ENCODE measurements at regions not wholly inside any gene's neighbourhood (a gene's known extent, or its start where the extent isn't known, plus 50 kb on each side); places are given as distances from the start of the nearest gene placed in this dataset.

GRCh38 chr3:111303760-111304159, 232.1 kb downstream of the NECTIN3 start:
- CTCF ChIA-PET (ENCODE audit: low intra/inter-chr PET ratio): no interaction called here
- no peaks in the 10 kb centered on the region for H3K9me3 ChIP-seq (replicated peaks; ENCODE audit: control insufficient read depth, insufficient read depth, low read depth, low read length)
- no TSS peak for BruUV-seq (replicated peaks)
- DNase-seq (ENCODE audit: extremely low read depth in 1 of 4, low spot score in 3 of 4) (no peak), ATAC-seq (no peak), FAIRE-seq (no peak)
- H3K4me3 ChIP-seq: no peak overlapping the region
- H3K27me3 ChIP-seq (ENCODE audit: control insufficient read depth in 2 of 2, insufficient read depth in 2 of 2, low read length in 2 of 2): no peaks in the 10 kb centered on the region
- no peak overlapping the region for H3K4me2 ChIP-seq (ENCODE audit: insufficient read depth, low read length)
- H4K20me1 ChIP-seq (replicated peaks; ENCODE audit: control insufficient read depth, insufficient read depth, low read length): no peaks in the 10 kb centered on the region
- in situ Hi-C loops (cut with MboI) (no loop called here), intact Hi-C loops (cut with micrococcal nuclease) (no loop called here)
- no peak overlapping the region for H2AFZ ChIP-seq (ENCODE audit: low read depth, low read length)
- no peaks in the 10 kb centered on the region for H3K4me1 ChIP-seq (replicated peaks in 1 of 2; ENCODE audit: control insufficient read depth in 2 of 2, insufficient read depth in 2 of 2, low read length in 2 of 2)
- no peaks in the 10 kb centered on the region for H3K79me2 ChIP-seq (ENCODE audit: control insufficient read depth, insufficient read depth, low read length)
- 0% methylated on average over 1 of the region's 1 CpG for WGBS (ENCODE audit: insufficient coverage, low coverage, missing lambda C conversion rate)
- no peaks in the 10 kb centered on the region for H3K9me1 ChIP-seq (ENCODE audit: control insufficient read depth, insufficient read depth, low read length)
- POLR2A ChIA-PET: no interaction called here
- TF ChIP-seq HNRNPH1 (optimal IDR thresholded peaks at IDR 0.05; ENCODE audit: low read depth, low read length) (no peak), HNRNPUL1 (IDR thresholded peaks at IDR 0.05; ENCODE audit: low read length) (no peak)
- no peak overlapping the region for H3K27ac ChIP-seq (ENCODE audit: extremely low read depth, low read depth, low read length)
- H3K9ac ChIP-seq (ENCODE audit: insufficient read depth in 1 of 2, low read depth in 2 of 2, low read length in 2 of 2): no peak overlapping the region
- no peaks in the 10 kb centered on the region for H3K36me3 ChIP-seq (ENCODE audit: control insufficient read depth, insufficient read depth, low read length)

DNA sequence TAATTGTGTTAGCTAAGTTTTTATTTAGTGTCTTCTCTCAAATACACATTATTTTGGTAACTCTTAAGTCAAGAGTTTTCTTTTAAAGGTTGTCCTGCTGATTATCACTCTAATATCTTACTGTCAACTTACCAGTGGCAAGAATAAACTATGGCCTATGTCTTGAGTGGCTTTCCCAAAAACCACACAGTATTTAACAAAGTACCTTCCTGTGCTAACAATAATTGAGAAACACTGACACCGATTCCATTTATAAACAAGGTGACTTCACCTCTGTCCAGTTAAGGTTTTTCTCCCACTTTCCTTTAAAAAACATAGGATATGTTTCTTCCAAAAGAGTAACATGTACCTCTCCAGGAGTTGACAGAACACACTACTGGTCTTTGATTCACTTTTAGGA, 234.3 kb upstream of the CD96 start:
- H3K79me2 ChIP-seq (ENCODE audit: control insufficient read depth, insufficient read depth, low read length): no peaks in the 10 kb centered on the region
- CTCF ChIA-PET (ENCODE audit: low intra/inter-chr PET ratio): no interaction called here
- in situ Hi-C loops (cut with MboI): no loop called here
- H3K27me3 ChIP-seq (ENCODE audit: control insufficient read depth in 2 of 2, insufficient read depth in 2 of 2, low read length in 2 of 2): no peaks in the 10 kb centered on the region
- H3K9me3 ChIP-seq (replicated peaks; ENCODE audit: control insufficient read depth, insufficient read depth, low read depth, low read length): no peaks in the 10 kb centered on the region
- H3K4me1 ChIP-seq (replicated peaks in 1 of 2; ENCODE audit: control insufficient read depth in 2 of 2, insufficient read depth in 2 of 2, low read length in 2 of 2): no peaks in the 10 kb centered on the region
- H3K9ac ChIP-seq (ENCODE audit: insufficient read depth in 1 of 2, low read depth in 2 of 2, low read length in 2 of 2): no peak overlapping the region
- no peak for DNase-seq (ENCODE audit: extremely low read depth in 1 of 4, low spot score in 3 of 4)
- H4K20me1 ChIP-seq (replicated peaks; ENCODE audit: control insufficient read depth, insufficient read depth, low read length): no peaks in the 10 kb centered on the region
- H3K4me2 ChIP-seq (ENCODE audit: insufficient read depth, low read length): no peak overlapping the region
- no peak overlapping the region for H2AFZ ChIP-seq (ENCODE audit: low read depth, low read length)
- no peak for FAIRE-seq
- no peaks in the 10 kb centered on the region for H3K36me3 ChIP-seq (ENCODE audit: control insufficient read depth, insufficient read depth, low read length)
- WGBS (ENCODE audit: insufficient coverage, low coverage, missing lambda C conversion rate): 0% methylated on average over 1 of the region's 1 CpG
- H3K27ac ChIP-seq (ENCODE audit: extremely low read depth, low read depth, low read length): no peak overlapping the region
- H3K9me1 ChIP-seq (ENCODE audit: control insufficient read depth, insufficient read depth, low read length): no peaks in the 10 kb centered on the region
- no peak overlapping the region for H3K4me3 ChIP-seq
- intact Hi-C loops (cut with micrococcal nuclease): no loop called here
- no TSS peak for BruUV-seq (replicated peaks)
- POLR2A ChIA-PET: no interaction called here
- ATAC-seq: no peak
- TF ChIP-seq, protein P1, sequence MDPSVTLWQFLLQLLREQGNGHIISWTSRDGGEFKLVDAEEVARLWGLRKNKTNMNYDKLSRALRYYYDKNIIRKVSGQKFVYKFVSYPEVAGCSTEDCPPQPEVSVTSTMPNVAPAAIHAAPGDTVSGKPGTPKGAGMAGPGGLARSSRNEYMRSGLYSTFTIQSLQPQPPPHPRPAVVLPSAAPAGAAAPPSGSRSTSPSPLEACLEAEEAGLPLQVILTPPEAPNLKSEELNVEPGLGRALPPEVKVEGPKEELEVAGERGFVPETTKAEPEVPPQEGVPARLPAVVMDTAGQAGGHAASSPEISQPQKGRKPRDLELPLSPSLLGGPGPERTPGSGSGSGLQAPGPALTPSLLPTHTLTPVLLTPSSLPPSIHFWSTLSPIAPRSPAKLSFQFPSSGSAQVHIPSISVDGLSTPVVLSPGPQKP (CRISPR knock-in tag; IDR thresholded peaks at IDR 0.05): no peak
- no peak for TF ChIP-seq RUNX1 (IDR thresholded peaks at IDR 0.05; ENCODE audit: low read depth)
- TF ChIP-seq ZKSCAN1 (IDR thresholded peaks at IDR 0.05; ENCODE audit: low read depth, low read length): no peak
- no peak for TF ChIP-seq ZNF75A (CRISPR knock-in tag; IDR thresholded peaks at IDR 0.05)
- no peak for TF ChIP-seq FOXO4 (CRISPR knock-in tag; IDR thresholded peaks at IDR 0.05)
- no peak for TF ChIP-seq CHCHD3 (CRISPR knock-in tag; IDR thresholded peaks at IDR 0.05)
- TF ChIP-seq POLR2B (IDR thresholded peaks at IDR 0.05; ENCODE audit: low read depth, partially characterized antibody): no peak
- TF ChIP-seq PML (IDR thresholded peaks at IDR 0.05; ENCODE audit: low read length): no peak
- no peak for TF ChIP-seq E2F3 (CRISPR knock-in tag; IDR thresholded peaks at IDR 0.05)
- TF ChIP-seq, protein P2, sequence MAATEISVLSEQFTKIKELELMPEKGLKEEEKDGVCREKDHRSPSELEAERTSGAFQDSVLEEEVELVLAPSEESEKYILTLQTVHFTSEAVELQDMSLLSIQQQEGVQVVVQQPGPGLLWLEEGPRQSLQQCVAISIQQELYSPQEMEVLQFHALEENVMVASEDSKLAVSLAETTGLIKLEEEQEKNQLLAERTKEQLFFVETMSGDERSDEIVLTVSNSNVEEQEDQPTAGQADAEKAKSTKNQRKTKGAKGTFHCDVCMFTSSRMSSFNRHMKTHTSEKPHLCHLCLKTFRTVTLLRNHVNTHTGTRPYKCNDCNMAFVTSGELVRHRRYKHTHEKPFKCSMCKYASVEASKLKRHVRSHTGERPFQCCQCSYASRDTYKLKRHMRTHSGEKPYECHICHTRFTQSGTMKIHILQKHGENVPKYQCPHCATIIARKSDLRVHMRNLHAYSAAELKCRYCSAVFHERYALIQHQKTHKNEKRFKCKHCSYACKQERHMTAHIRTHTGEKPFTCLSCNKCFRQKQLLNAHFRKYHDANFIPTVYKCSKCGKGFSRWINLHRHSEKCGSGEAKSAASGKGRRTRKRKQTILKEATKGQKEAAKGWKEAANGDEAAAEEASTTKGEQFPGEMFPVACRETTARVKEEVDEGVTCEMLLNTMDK (IDR thresholded peaks at IDR 0.05; ENCODE audit: borderline replicate concordance, insufficient read depth, low read depth, low read length, poor library complexity, severe bottlenecking): no peak
- TF ChIP-seq ZKSCAN3 (CRISPR knock-in tag; IDR thresholded peaks at IDR 0.05): no peak
